ENCODE measurements at regions not wholly inside any gene's neighbourhood (a gene's known extent, or its start where the extent isn't known, plus 50 kb on each side); places are given as distances from the start of the nearest gene placed in this dataset.

- Histone ChIP-seq H3K9ac (ENCODE audit: low read length) (no peak overlapping the region), H3K4me1 (ENCODE audit: control insufficient read depth in 2 of 2, insufficient read depth in 2 of 2, low read length in 2 of 2) (no peaks in the 10 kb centered on the region), H3K9me3 (ENCODE audit: control extremely low read depth in 1 of 3, control insufficient read depth in 2 of 3, insufficient read depth in 1 of 3, low read length in 2 of 3) (no peaks in the 10 kb centered on the region), H4K20me1 (ENCODE audit: control insufficient read depth, insufficient read depth, low read length, poor library complexity, severe bottlenecking) (no peaks in the 10 kb centered on the region), H3K27me3 (replicated peaks in 1 of 4; ENCODE audit: control extremely low read depth in 1 of 4, control insufficient read depth in 3 of 4, insufficient read depth in 4 of 4, low read length in 3 of 4) (peaks cover 0 to 5% (median 0%) of the 10 kb centered on the region in 4 experiments), H3K36me3 (replicated peaks in 1 of 2; ENCODE audit: control extremely low read depth in 1 of 2, control insufficient read depth in 1 of 2, extremely low read depth in 1 of 2, insufficient read depth in 2 of 2, low read length in 1 of 2) (no peaks in the 10 kb centered on the region), H3K79me2 (ENCODE audit: control insufficient read depth, insufficient read depth, low read length) (no peaks in the 10 kb centered on the region), H2AFZ (ENCODE audit: insufficient read depth, low read depth, low read length, poor library complexity, severe bottlenecking) (no peak overlapping the region), H3K27ac (ENCODE audit: low read length in 2 of 2) (no peak overlapping the region), H3K4me3 (ENCODE audit: control extremely low read depth in 1 of 5, extremely low read depth in 1 of 5, insufficient read depth in 1 of 5, low read depth in 2 of 5, low read length in 4 of 5) (no peak overlapping the region), H3K4me2 (replicated peaks; ENCODE audit: low read depth, low read length, poor library complexity, severe bottlenecking) (no peak overlapping the region)
- ATAC-seq (ENCODE audit: low read depth) = no peak
- Mint-ChIP-seq H3K27ac (no peak overlapping the region), H3K4me3 (no peak overlapping the region), H3K9me3 (ENCODE audit: insufficient read depth) (no peaks in the 10 kb centered on the region), H3K4me1 (no peaks in the 10 kb centered on the region), H3K27me3 (peaks cover 4% of the 10 kb centered on the region)
- ChIA-PET POLR2A (no interaction called here), CTCF (no interaction called here)
- TF ChIP-seq EZH2 (IDR thresholded peaks at IDR 0.05; ENCODE audit: borderline replicate concordance, insufficient read depth, low read depth, low read length, poor library complexity, severe bottlenecking) (no peak), CTCF (IDR thresholded peaks at IDR 0.05) (no peak)
- intact Hi-C loops (cut with micrococcal nuclease) = no loop called here
- WGBS (ENCODE audit: insufficient coverage) = 85% methylated on average over 22 of the region's 28 CpGs
- no peak for DNase-seq
Measured at GRCh38 chr14:104322531-104323366, 184.4 kb downstream of the KIF26A start.

- no peaks in the 10 kb centered on the region for H4K20me1 ChIP-seq (ENCODE audit: control insufficient read depth, insufficient read depth, low read length, poor library complexity, severe bottlenecking)
- ChIA-PET CTCF (no interaction called here), POLR2A (no interaction called here)
- Mint-ChIP-seq H3K4me1 (no peaks in the 10 kb centered on the region), H3K27ac (no peak overlapping the region), H3K9me3 (ENCODE audit: insufficient read depth) (no peaks in the 10 kb centered on the region), H3K27me3 (peaks cover 4% of the 10 kb centered on the region), H3K4me3 (no peak overlapping the region)
- H3K79me2 ChIP-seq (ENCODE audit: control insufficient read depth, insufficient read depth, low read length) = no peaks in the 10 kb centered on the region
- TF ChIP-seq CTCF (IDR thresholded peaks at IDR 0.05) (no peak), EZH2 (IDR thresholded peaks at IDR 0.05; ENCODE audit: borderline replicate concordance, insufficient read depth, low read depth, low read length, poor library complexity, severe bottlenecking) (no peak)
- H3K27ac ChIP-seq (ENCODE audit: low read length in 2 of 2) = no peak overlapping the region
- no peaks in the 10 kb centered on the region for H3K36me3 ChIP-seq (replicated peaks in 1 of 2; ENCODE audit: control extremely low read depth in 1 of 2, control insufficient read depth in 1 of 2, extremely low read depth in 1 of 2, insufficient read depth in 2 of 2, low read length in 1 of 2)
- whole genome bisulfite sequencing (ENCODE audit: insufficient coverage) = 94% methylated on average over 12 of the region's 15 CpGs
- DNase-seq (no peak), ATAC-seq (ENCODE audit: low read depth) (no peak)
- no peak overlapping the region for H3K9ac ChIP-seq (ENCODE audit: low read length)
- H3K4me3 ChIP-seq (ENCODE audit: control extremely low read depth in 1 of 5, extremely low read depth in 1 of 5, insufficient read depth in 1 of 5, low read depth in 2 of 5, low read length in 4 of 5) = no peak overlapping the region
- peaks cover 0 to 5% (median 0%) of the 10 kb centered on the region in 4 experiments for H3K27me3 ChIP-seq (replicated peaks in 1 of 4; ENCODE audit: control extremely low read depth in 1 of 4, control insufficient read depth in 3 of 4, insufficient read depth in 4 of 4, low read length in 3 of 4)
- H3K9me3 ChIP-seq (ENCODE audit: control extremely low read depth in 1 of 3, control insufficient read depth in 2 of 3, insufficient read depth in 1 of 3, low read length in 2 of 3) = peaks cover 0 to 2% (median 0%) of the 10 kb centered on the region in 3 donors
- H3K4me1 ChIP-seq (ENCODE audit: control insufficient read depth in 2 of 2, insufficient read depth in 2 of 2, low read length in 2 of 2) = no peaks in the 10 kb centered on the region
- no peak overlapping the region for H3K4me2 ChIP-seq (replicated peaks; ENCODE audit: low read depth, low read length, poor library complexity, severe bottlenecking)
- intact Hi-C loops (cut with micrococcal nuclease) = no loop called here
- H2AFZ ChIP-seq (ENCODE audit: insufficient read depth, low read depth, low read length, poor library complexity, severe bottlenecking) = no peak overlapping the region
Measured at GRCh38 chr14:104323551-104324175, 185.3 kb downstream of the KIF26A start.
